NCI-H446 treated with DMSO at 0.1 percent for 48 hours (cell line): ENCODE measurements at regions not wholly inside any gene's neighbourhood (a gene's known extent, or its start where the extent isn't known, plus 50 kb on each side); places are given as distances from the start of the nearest gene placed in this dataset.

Source experiments
- DNase-seq: peaks from one replicate; lab custom pipeline; 2025; lab: John Stamatoyannopoulos, UW

DNA sequence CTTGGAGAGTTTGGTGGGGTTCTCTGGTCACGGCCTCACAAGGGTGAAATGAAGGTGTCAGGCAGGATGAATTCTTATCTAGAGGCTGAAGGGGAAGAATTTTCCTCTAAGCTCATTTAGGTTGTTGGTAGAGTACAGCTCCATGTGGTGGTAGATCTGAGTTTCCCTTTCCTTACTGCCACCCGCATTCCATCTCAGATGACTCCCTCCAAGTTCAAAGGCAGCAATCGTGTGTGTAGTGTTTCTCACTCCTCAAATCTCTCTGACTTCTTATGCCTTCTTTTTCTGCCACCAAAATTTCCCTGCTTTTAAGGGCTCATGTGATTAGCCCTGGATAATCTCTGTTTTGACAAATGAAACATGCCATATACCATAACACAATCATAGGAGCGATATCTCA, 135.5 kb upstream of the MYOCD start:
- DNase-seq: no peak

DNA sequence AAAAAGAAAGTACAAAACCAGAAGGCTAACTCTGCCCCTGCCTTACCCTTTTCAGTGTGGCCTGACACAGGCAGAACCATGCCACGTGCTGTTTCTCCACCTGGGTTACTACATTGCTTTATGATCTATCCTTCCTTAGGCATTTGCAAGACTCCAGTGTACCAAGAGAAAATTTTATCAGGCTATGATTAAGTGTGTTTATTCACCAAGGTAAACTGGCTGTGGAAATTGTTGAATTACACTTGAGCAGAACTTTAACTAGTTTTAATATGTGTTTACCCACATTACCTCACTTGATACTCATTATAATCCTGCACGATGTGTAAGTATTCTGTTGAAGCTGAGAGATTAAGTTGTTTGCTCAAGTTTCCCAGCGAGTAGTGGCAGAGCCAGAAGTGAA, 129.7 kb upstream of the MYOCD start:
- DNase-seq: no peak

DNA sequence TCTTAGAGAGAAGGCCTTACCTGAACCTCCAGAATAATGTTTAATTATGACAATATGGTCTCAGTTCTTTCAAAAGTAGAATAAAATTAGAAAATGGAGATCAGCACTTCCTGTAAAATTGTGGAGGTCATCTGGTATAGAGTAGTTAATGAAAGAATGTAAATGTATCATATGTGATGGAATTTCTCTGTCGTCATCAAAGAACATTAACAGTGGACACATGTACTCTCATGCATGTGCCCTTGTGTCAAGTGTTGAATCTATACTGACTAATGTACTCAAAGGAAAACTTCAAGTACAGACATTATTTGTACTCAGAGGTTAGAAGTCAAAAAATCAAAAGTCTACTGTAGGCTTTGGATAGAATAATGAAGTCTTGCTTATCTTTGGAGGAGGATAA, 129.2 kb upstream of the MYOCD start:
- DNase-seq: no peak

DNA sequence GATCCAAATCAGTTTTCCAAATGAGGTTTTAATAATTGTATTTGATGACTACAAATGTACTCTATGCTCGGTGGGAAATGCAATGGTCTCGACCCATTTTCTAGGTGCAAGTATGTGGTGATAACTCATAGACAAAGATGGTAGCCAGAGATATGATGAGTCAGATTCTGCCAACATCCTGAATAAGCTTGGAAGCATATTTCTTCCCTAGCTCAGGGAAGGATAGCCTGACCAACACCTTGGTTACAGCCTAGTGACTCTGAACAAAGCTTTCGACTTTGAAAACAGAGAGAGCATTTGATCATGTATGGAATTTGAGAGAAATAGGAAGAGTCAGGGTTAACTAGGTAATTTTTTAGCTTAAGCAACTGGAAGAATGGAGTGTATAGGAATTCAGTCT, 128.3 kb upstream of the MYOCD start:
- no peak for DNase-seq

DNA sequence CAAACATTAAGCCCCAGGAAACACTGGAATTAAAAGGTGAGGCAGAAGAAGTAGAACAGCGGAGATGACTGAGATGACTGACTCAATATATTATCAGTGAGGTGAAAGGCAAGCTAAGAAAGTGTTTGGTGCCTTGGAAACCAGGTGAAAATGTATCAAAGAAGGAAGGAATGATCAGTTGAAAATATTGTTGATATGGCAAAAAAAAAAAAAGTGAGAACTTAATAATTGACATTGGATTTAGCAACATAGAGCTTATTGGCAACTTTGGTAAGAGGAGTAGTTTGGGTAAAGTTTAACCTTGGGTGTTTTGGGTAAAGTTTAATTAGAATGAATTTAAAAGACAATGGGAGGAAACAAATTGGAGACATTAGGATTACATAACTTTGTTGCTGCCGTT, 127.7 kb upstream of the MYOCD start:
- DNase-seq: no peak

DNA sequence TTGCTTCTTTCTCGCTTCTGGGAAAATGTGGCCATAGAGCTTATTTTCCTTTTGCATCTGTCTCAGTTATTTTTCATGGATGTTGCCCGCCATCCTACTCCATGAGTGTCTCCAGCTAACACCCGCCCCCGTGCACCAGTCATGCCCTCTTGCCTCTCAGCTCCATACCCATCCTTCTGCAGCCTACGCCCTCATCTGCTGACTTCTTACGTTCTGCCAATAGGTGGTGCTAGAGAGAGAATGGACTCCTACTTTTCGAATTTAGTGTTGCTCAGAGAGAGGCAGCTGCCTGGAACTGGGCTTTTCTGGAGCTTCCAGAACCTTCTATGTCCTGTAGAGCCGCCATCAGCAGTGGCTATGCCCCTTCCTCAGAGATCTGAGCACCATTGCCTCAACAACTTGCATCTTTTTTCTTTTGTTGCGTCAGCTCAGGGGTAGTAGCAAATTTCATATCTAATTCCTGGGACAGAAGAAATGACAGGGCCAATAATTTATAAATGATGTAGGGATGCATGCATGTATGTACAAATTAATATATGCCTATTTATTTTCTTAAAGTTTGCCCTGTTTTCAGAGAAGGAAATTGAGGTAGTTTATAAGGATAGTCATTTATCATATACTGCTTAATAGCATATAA, 119.7 kb upstream of the MYOCD start:
- DNase-seq: no peak

DNA sequence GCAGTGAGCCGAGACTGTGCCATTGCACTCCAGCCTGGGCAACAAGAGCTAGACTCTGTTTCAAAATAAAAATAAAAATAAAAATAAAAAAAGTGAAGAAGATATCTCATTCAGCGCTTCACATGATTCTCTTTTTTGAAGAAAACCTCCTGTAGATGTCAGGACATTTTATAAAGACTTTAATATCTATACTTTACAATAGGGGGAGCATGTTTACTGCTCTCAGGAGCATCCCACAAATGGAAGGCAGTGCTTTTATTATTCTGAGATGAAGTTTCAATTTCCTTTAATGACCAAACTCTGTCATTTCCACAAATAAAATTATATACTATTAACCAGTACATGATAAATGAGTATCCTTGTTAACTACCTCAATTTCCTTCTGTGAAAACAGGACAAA, 118.7 kb upstream of the MYOCD start:
- no peak for DNase-seq

DNA sequence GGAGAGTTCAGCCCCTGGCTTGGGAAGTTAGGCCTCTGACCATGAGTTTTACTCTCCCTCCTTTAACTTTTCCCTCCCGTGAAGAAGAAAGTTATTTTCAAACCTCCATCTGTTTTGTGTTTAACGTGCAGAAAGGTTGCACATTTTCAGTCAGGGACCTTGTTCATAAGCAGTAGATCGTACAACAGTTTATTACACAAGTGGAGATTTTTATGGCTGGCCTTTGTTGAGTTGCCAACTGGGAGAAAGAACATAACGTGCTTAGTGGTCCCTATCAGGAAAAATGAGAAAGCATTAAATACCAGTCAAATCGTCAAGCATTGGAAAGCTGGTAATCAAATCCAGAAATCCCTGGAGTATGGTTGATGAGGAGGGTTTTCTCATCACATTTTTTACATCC, 117.9 kb upstream of the MYOCD start:
- DNase-seq: no peak

DNA sequence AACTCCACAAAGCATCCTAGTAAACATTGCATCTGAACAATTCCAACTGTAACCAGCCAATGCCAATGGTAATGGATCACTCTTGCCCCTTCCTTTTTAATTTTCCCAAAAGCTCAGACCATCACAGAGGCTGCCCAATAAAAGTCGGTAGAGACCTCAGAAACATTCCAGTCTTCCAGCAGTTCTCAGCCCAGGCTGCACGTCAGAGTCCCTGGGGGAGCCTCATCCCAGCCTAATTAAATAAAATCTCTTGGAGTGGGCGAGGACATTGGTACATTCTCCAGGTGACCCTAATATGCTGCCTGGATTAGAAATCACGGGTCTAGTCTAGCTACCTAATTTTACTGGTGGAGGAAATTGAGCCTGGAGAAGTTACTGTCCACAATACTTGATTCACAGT, 117.1 kb upstream of the MYOCD start:
- DNase-seq: no peak

DNA sequence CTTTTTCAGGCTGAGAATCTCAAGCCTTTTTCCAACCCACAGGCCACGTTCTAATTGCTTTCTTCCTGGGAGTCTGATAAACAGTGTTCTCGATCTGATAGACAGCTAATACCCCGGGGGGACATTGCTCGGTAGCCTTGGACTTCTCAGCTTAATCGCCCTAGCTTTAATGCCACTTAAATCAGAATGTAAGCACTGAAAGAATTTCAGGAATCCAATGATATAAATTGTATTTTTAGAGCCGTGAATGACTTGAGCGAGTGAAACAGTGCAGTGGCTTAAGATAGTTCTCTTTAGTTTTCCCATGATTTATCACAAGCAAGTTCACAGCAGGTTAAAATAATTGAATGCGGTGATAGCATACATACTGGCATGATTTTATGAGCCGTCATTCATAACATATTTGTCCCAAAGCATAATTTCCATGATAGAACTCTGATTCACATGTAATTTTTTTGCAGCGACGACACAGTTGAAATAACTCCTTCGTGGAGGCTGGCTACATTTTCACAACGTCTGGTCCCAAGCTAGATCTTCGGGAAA, 116.1 kb upstream of the MYOCD start:
- no peak for DNase-seq

DNA sequence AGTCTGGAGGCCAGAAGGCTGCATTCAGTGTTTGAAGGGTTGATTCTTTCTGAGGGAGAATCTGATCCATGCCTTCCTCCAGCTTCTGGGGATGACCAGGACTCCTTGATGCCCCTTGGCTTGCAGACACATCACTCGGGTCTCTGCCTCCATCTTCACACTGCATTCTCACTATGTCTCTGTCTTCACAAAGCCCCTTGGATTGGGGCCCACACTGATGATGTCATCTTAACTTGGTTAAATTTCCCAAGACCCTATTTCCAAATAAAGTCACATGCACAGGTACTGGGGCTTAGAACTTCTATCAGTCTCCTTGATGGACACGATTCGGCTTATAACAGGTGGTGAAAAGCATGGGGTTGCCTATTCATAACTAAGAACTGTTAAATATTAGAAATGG, 112.1 kb upstream of the MYOCD start:
- DNase-seq: no peak

DNA sequence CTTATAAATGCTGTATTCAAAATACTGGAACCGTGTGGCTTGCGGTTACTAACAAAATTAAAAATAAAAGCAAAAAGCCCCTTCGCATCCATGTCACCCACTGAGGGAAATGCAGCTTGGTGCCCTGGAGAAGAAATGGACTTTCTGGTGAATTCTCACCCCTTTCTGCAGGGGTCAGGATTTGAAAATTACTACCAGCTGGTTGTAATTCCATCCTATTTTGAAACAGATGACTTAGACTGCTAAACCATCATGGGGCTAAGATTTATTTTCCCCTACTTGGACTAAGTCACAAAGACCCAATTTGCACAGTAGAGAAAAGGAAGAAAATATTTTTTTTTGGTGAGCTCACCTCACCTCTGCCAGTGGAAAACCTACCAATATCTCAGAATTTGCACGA, 111.4 kb upstream of the MYOCD start:
- no peak for DNase-seq

DNA sequence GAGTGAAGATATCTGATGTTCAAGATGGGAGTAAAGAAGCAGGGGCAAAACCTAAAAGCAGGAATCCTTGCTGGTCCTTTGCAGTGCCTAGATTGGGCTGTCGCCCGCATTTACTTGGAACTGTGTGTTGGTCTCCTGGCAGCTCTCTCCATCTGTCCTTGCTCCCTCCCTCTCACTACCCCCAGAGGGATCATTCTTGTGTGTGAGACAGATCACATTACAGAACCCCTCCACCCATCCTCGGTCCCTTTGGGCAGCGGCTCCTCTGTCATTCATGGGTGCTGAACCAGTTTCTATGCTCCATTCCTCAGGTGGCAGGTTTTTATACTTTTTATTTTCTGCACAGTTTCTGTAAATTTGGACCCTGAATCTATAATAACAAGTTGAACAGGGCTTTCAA, 99.4 kb upstream of the MYOCD start:
- no peak for DNase-seq

DNA sequence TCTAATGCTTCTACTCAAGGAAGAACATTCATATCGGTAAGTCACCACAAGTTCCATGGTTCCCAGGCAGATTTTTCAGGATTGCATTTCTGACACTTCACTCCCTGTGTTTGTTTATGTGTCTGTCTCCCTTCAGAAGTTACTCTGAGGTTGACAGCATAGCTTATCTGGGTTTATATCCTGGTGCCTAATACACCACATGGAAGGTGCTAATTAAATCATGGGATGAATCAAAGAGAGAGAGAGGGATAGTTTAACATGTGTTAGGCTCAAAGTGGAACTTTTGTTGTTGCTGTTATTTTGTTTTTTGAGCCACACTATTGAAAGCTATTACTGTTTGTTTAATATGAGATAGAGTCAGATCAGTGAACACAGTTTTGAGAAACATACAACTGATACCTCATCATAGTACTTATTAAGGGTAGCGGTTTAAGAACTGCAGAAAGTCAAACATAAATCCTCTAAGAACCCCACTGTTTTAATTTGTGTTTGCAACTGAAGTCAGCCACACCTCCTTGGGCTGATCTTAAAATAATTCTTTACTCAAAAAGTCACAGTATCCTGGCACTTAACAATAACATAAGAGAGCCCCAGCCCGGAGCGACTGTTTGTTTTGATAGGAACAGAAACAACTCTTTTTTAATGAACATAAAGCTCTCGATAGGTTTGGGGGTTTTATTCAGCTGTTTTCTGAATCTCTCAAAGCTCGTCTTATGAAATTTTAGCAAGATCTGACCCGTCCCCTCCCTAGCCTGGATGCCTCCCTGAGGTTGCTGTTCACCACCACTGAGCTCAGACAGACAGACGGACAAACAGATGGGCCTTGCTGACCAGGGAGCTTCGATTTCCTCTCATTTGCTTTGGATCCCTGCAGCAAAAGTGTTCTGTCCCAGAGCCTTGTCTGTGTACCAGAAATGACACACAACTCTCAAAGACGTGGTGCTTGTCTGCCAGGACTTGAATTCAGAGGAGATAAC, 98.3 kb upstream of the MYOCD start:
- DNase-seq: no peak

DNA sequence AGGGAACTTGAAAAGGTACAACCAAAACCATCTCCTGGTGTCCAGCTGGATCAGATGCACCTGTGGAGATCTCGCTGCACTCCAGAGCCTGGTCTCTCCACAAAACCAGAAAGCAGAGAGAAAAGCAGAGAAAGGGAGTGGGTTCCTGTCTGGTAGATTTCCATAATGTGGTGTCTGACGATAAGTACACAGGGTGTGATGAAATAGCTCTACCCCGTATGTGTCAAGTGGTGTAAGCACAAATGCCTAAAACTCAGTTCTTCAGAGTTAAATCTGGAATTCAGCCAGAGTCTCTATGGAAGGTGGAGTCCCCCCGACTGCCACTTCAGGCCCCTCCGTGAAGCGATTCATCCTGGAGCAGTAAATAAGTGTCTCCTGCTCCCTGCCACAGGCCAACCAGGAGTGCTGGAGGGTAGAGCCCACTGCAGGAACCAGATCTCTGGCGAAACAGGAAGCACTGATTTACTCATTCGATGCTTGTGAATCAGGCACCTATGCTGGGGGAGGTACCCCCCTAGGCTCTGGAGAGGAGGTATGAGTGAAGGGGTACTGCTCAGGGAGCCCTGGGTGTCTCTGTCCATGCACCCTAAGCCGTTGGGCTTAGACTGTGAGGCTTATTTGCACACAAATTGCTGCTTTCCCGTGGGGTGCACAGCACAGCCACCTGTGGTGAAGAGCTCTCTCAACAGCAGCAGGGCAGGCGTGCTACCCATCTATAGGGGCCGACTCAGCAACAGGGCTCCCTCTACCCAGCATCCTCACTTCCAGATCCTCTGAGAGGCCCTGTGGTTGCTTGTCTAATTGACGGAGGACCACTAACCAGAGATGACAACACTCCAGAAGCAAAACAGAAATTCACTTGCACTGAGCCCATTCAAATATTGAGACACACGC, 97.1 kb upstream of the MYOCD start:
- DNase-seq: no peak

DNA sequence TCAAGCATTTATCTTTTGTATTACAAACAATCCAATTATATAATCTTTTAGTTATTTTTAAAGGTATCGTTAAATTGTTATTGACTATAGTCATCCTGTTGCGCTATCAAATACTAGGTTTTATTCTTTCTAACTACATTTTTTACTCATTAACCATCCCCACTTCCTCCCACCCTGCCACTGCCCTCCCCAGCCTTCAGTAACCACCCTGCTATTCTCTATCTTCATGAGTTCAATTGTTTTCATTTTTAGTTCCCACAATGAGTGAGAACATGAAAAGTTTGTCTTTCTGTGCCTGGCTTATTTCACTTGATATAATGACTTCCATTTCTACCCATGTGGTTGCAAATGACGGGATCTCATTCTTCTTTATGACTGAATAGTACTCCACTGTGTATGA, 94.1 kb upstream of the MYOCD start:
- no peak for DNase-seq

DNA sequence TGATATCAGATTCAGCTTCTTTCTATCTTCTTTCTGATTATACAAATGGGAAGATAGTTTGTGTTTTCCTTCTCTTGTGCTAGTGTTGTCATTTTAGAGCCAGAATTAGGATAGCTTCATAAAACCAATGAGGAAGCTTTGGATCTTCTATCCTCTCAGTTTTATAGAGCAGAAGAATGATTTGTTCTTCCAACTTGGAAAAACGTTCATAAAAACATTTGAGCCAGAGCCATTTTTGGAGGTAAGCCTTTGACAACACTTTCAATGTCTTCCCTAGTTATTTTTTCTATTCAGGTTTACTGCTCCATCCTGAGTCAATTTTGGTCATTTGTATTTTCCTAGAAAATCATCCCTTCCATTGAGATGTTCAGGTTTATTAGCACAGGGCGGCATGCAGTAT, 91.2 kb upstream of the MYOCD start:
- no peak for DNase-seq

DNA sequence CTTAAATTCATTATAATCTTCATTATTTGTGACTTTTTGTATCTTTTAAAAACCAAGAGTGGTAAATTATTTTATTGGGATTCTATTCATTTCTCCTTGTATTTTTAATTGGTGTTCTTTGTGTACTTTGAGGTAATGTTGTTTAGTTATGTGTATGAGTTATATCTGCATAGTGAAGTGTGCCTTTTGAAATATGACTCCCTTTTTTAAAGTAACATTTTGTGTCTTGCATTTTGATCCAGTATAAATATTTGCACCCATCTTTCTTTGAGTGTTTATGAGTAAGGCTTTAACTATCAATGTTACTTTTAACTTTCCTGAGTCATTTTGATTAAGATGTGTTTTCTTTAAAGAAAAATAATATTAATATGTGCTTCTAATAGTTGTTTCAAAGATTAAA, 90.0 kb upstream of the MYOCD start:
- no peak for DNase-seq

DNA sequence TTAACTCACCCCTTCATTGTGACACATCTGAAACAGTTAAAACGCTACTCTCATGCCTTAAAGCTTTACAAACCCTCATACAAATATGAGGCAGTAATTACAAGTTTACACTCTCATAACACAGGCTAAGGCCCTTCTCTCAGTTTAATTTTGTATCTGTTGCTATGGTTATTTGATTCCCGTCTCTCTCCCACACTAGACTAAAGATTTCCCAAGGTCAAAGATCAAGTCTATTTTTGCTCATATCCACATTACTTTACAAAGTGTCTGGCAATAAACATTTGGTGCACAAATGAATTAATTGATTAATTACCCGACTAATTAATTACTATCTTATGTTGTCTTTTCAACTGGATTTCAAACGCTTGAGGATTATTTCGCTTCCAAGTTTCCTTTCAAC, 86.4 kb upstream of the MYOCD start:
- DNase-seq: no peak

DNA sequence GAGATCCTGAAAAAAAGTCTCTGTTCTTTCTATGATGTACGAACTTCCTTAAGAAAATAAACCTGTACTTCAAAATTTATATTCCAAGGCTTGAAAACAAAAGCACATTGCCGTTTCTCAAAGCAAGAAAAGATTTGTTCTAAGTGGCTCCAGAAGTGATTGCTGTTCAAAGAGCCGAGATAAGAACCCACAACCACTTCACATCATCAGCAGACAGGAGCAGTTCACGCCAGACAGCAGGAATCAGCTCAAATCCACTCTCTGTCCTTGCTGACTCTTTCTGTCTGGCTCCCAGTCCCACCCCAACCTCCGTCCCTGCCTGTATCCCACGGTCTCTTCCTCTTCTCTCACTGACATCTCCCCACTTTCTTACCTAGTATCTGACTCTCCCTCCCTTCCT, 85.0 kb upstream of the MYOCD start:
- no peak for DNase-seq

DNA sequence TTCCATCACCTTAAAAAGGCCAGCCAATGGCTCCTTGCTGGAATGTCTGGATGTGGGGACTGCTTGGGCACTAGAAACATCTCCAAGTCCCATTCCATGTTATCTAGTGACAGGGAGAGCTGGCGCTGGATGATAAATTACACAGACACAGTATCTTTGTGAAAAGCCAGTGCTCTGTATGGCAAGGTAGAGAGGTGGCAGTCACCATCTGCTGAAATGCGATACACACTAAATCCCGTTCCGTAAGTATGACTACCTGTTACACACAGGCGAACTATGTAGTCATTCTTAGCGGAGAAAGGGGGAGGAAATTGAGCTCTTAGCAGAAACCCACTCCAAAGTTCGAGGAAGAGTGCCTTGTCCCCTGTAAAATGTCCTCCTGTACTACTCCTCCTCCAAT, 81.0 kb upstream of the MYOCD start:
- no peak for DNase-seq

DNA sequence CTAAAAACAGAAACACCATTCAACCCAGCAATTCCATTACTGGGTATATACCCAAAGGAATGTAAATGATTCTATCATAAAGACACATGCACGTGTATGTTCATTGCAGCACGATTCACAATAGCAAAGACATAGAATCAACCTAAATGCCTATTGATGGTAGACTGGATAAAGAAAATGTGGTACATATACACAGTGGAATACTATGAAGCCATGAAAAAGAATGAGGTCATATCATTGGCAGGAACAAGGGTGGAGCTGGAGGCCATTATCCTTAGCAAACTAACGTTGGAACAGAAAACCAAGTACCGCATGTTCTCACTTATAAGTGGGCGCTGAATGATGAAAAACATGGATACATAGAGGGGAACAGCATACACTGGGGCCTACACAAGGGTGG, 77.2 kb upstream of the MYOCD start:
- DNase-seq: no peak
